ENCODE measurements at regions not wholly inside any gene's neighbourhood (a gene's known extent, or its start where the extent isn't known, plus 50 kb on each side); places are given as distances from the start of the nearest gene placed in this dataset.

DNA sequence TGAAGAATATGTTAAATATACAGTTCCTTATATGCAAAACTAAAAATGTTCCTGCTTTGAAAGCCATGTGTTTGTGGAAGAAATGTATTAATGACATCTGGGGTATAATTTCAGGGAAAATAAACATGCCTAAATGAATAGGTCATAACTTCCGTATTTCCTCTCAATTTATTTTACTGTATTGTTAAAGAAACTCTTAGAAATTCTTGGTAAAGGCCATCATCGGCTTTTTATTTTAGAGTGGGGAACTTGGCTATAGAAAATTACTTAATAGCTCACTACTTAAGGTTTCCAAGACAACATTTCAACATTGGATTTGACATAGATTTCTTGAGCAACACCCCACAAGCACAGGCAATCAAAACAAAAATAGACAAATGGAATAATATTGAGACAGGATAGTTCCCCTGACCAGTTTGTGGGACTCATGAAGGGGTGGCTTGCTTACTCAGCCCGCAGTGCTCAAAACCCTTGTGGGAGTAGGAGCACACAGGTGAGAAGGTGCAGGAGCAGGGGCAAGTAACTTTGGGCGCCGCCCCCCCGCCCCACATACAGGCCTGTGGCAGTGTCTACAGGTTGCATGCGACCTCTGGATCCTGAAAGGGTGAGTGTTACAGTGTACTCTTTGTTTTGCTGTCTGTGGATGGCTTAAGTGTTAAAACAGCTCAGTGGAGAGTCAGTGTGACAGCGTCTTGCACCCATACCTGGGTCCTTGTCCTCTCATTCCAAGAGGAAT lies 891.4 kb upstream of the C9orf72 start:
- Histone ChIP-seq H3K27me3 (replicated peaks; ENCODE audit: insufficient read depth, low read length) (no peaks in the 10 kb centered on the region), H3K79me2 (ENCODE audit: low read length) (no peaks in the 10 kb centered on the region), H3K9ac (ENCODE audit: low read length) (no peak overlapping the region), H3K4me1 (ENCODE audit: low read length) (no peaks in the 10 kb centered on the region), H3K4me3 (ENCODE audit: low read length) (no peak overlapping the region), H3F3A (ENCODE audit: insufficient read depth, low read length) (no peaks in the 10 kb centered on the region), H3K36me3 (replicated peaks; ENCODE audit: insufficient read depth, low read length) (no peaks in the 10 kb centered on the region), H3K9me2 (replicated peaks; ENCODE audit: insufficient read depth, low read length) (no peaks in the 10 kb centered on the region), H3K27ac (ENCODE audit: low read length) (no peak overlapping the region), H2AFZ (ENCODE audit: low read length) (no peak overlapping the region), H4K20me1 (ENCODE audit: insufficient read depth, low read length) (no peaks in the 10 kb centered on the region), H3K4me2 (ENCODE audit: low read depth, low read length) (no peak overlapping the region), H3K9me3 (replicated peaks; ENCODE audit: insufficient read depth, low read length) (no peaks in the 10 kb centered on the region)
- no peak for DNase-seq
- TF ChIP-seq, protein P1, sequence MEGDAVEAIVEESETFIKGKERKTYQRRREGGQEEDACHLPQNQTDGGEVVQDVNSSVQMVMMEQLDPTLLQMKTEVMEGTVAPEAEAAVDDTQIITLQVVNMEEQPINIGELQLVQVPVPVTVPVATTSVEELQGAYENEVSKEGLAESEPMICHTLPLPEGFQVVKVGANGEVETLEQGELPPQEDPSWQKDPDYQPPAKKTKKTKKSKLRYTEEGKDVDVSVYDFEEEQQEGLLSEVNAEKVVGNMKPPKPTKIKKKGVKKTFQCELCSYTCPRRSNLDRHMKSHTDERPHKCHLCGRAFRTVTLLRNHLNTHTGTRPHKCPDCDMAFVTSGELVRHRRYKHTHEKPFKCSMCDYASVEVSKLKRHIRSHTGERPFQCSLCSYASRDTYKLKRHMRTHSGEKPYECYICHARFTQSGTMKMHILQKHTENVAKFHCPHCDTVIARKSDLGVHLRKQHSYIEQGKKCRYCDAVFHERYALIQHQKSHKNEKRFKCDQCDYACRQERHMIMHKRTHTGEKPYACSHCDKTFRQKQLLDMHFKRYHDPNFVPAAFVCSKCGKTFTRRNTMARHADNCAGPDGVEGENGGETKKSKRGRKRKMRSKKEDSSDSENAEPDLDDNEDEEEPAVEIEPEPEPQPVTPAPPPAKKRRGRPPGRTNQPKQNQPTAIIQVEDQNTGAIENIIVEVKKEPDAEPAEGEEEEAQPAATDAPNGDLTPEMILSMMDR (IDR thresholded peaks at IDR 0.05; ENCODE audit: low read length), result no peak
- TF ChIP-seq EZH2 (optimal IDR thresholded peaks at IDR 0.05; ENCODE audit: low read depth, low read length) (no peak), EZH2phosphoT487 (IDR thresholded peaks at IDR 0.05; ENCODE audit: low read length) (no peak)

DNA sequence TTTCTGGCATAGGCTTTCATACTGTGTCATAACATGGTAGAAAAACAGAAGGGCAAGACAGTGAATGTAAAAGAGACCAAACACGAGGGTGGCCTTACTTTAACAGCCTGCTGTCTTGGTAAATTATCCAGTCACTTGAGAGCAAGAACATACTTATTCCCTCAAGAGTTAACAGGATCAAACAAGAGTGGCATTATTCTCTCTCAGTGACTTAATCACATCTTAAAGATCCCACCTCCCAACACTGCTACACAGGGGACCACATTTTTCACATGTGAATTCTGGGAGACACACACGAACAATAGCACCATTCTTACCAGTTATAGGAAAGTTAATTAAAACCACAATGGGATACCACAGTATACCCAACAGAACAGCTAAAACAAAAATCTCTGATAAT lies 898.0 kb upstream of the C9orf72 start:
- no peaks in the 10 kb centered on the region for H3K27me3 ChIP-seq (replicated peaks; ENCODE audit: insufficient read depth, low read length)
- no peaks in the 10 kb centered on the region for H3F3A ChIP-seq (ENCODE audit: insufficient read depth, low read length)
- TF ChIP-seq, protein P1 (IDR thresholded peaks at IDR 0.05; ENCODE audit: low read length), result no peak
- TF ChIP-seq EZH2phosphoT487 (IDR thresholded peaks at IDR 0.05; ENCODE audit: low read length) (no peak), EZH2 (optimal IDR thresholded peaks at IDR 0.05; ENCODE audit: low read depth, low read length) (no peak)
- no peaks in the 10 kb centered on the region for H3K9me3 ChIP-seq (replicated peaks; ENCODE audit: insufficient read depth, low read length)
- H3K9me2 ChIP-seq (replicated peaks; ENCODE audit: insufficient read depth, low read length), result no peaks in the 10 kb centered on the region
- no peak overlapping the region for H3K27ac ChIP-seq (ENCODE audit: low read length)
- no peak overlapping the region for H3K9ac ChIP-seq (ENCODE audit: low read length)
- H4K20me1 ChIP-seq (ENCODE audit: insufficient read depth, low read length), result no peaks in the 10 kb centered on the region
- DNase-seq, result no peak
- H3K4me3 ChIP-seq (ENCODE audit: low read length), result no peak overlapping the region
- no peak overlapping the region for H2AFZ ChIP-seq (ENCODE audit: low read length)
- H3K4me2 ChIP-seq (ENCODE audit: low read depth, low read length), result no peak overlapping the region
- no peaks in the 10 kb centered on the region for H3K36me3 ChIP-seq (replicated peaks; ENCODE audit: insufficient read depth, low read length)
- no peaks in the 10 kb centered on the region for H3K4me1 ChIP-seq (ENCODE audit: low read length)
- H3K79me2 ChIP-seq (ENCODE audit: low read length), result no peaks in the 10 kb centered on the region

DNA sequence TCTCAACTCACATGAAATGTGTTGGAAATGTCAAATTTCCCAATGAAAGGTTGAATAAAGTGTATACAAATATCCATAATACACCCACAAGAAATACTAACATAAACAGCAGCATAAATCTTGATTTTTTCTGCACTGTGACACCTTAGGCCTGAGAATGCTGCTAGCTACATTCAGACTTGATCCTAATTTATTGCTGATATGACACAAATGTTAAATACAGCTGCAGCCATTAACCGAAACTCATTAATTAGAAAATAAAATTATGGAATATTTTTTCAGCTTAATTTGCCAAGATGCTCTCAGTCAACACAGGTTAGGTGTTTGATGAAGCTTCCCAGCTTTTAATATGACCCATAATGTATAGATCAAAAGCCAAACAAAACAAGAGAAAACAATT lies 914.3 kb upstream of the C9orf72 start:
- H3K4me2 ChIP-seq (ENCODE audit: low read depth, low read length), result no peak overlapping the region
- H3K9me2 ChIP-seq (replicated peaks; ENCODE audit: insufficient read depth, low read length), result no peaks in the 10 kb centered on the region
- no peak overlapping the region for H3K27ac ChIP-seq (ENCODE audit: low read length)
- H3F3A ChIP-seq (ENCODE audit: insufficient read depth, low read length), result no peaks in the 10 kb centered on the region
- TF ChIP-seq EZH2phosphoT487 (IDR thresholded peaks at IDR 0.05; ENCODE audit: low read length), result no peak
- TF ChIP-seq, protein P1 (IDR thresholded peaks at IDR 0.05; ENCODE audit: low read length), result no peak
- no peak overlapping the region for H3K4me3 ChIP-seq (ENCODE audit: low read length)
- no peaks in the 10 kb centered on the region for H3K27me3 ChIP-seq (replicated peaks; ENCODE audit: insufficient read depth, low read length)
- DNase-seq, result no peak
- H3K79me2 ChIP-seq (ENCODE audit: low read length), result no peaks in the 10 kb centered on the region
- H3K36me3 ChIP-seq (replicated peaks; ENCODE audit: insufficient read depth, low read length), result no peaks in the 10 kb centered on the region
- H3K9me3 ChIP-seq (replicated peaks; ENCODE audit: insufficient read depth, low read length), result no peaks in the 10 kb centered on the region
- no peak overlapping the region for H3K9ac ChIP-seq (ENCODE audit: low read length)
- no peaks in the 10 kb centered on the region for H3K4me1 ChIP-seq (ENCODE audit: low read length)
- H4K20me1 ChIP-seq (ENCODE audit: insufficient read depth, low read length), result no peaks in the 10 kb centered on the region
- H2AFZ ChIP-seq (ENCODE audit: low read length), result no peak overlapping the region
